Activated naive CD4-positive, alpha-beta T cell treated with anti-CD3 and anti-CD28 coated beads, Interleukin-2, amount 10 ng/mL, durations not matched to agents 7 days and 5 days (primary cell): ENCODE measurements at regions not wholly inside any gene's neighbourhood (a gene's known extent, or its start where the extent isn't known, plus 50 kb on each side); places are given as distances from the start of the nearest gene placed in this dataset.

Experiments used
- CTCF ChIA-PET: fragments of 350-600 bp; sonication (Branson Sonifier 250); formaldehyde crosslinking; loops from one replicate; lab custom pipeline; 2021; ENCODE audit warnings: antibody characterized with exemption; lab: Charles Lee
- DNase-seq: peaks from one replicate; pipeline ENCODE4 v3.0.0-alpha.2; 2020
- H3K27ac Mint-ChIP-seq: one replicate; pipeline ENCODE4 v1.8.0; 2021; ENCODE audit warnings: mild to moderate bottlenecking, moderate library complexity, mixed read lengths
- H3K27me3 Mint-ChIP-seq: one replicate; pipeline ENCODE4 v1.8.0; 2021; ENCODE audit warnings: mild to moderate bottlenecking, mixed read lengths
- H3K36me3 Mint-ChIP-seq: one replicate; pipeline ENCODE4 v1.8.0; 2021; ENCODE audit warnings: mixed read lengths
- H3K4me1 Mint-ChIP-seq: one replicate; pipeline ENCODE4 v1.8.0; 2021; ENCODE audit warnings: mixed read lengths
- H3K4me3 Mint-ChIP-seq: one replicate; pipeline ENCODE4 v1.8.0; 2021; ENCODE audit warnings: mild to moderate bottlenecking, moderate library complexity, mixed read lengths
- H3K9me3 Mint-ChIP-seq: one replicate; pipeline ENCODE4 v1.8.0; 2021; ENCODE audit warnings: mixed read lengths

DNA sequence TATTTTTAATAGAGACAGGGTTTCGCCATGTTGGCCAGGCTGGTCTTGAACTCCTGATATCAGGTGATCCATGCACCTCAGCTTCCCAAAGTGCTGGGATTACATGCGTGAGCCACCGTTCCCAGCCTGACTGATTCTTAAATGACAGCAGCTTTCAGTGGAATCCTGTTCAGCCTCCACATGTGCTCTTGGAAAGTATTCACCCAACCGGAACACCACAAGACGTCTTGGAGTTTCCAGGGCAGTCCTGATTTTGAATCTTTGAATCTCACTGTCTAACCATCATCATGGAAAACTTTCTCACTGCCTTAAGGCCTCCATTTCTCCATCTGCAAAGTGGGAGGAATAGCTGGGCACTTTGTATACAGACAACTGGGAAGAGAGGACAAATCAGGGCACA, 58.1 kb upstream of the ITPKB start:
- CTCF ChIA-PET: no interaction called here
- no peak for DNase-seq
- Mint-ChIP-seq H3K4me1 (peaks cover 41% of the 10 kb centered on the region), H3K9me3 (no peaks in the 10 kb centered on the region), H3K27ac (no peak overlapping the region), H3K27me3 (peaks cover 8% of the 10 kb centered on the region), H3K36me3 (no peaks in the 10 kb centered on the region), H3K4me3 (no peak overlapping the region)

DNA sequence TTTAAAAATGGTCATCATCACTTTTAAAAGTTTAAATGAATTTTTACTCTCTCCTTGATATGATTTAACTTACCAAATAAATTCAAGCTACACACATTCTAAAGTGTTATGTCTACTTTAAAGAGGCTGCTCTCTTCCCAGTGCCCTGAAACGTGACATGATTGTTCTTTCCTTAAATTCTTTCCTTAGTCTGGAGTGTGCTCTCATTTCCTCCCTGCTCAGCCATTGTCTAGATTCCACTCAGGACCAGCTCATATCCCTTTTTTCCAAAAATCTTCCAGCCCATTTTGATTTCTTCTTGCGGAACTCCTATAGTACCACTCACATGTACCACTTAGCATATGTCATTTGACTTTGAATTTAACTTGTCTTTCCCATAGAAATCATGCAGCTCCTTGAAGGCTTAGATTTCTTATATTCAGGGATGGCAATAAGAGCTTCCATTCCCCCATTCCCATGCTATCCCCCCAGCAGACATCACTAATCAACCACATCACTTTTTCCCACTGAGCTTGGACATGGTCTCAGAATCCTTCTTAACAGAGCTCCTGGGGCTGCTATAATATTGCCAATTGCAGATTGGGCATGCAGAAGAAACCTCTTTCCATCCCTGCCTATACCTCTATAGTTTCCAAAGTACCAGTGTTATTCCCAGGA, 54.7 kb upstream of the ITPKB start:
- Mint-ChIP-seq H3K27me3 (peaks cover 8% of the 10 kb centered on the region), H3K4me3 (no peak overlapping the region), H3K27ac (no peak overlapping the region), H3K4me1 (peaks cover 17% of the 10 kb centered on the region), H3K36me3 (no peaks in the 10 kb centered on the region), H3K9me3 (no peaks in the 10 kb centered on the region)
- CTCF ChIA-PET: interaction anchor here (0.6 to 1.0 kb wide), 2 partner anchors 83 to 240 kb away, joined by 3 read pairs; no protein-coding TSS in a partner anchor
- DNase-seq: no peak

DNA sequence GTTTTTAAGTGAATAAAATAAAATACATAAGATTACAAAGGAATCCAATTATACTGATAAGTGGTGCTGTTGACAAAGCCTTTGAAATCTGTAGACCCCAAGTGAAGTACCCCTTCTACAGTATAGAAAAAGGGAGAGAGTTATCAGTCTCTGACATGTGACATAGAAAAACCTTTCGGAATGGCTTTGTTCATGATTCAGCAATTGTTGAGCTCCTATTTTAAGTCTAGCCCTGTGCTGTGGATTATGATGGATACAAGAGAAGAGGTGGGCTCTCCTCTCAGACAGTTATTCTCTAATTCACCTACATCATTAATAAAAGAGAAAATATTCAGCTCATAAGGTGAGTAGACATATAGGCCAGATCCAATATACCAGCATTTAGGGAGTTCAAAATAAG, 53.3 kb upstream of the ITPKB start:
- Mint-ChIP-seq H3K4me1 (peaks cover 10% of the 10 kb centered on the region), H3K4me3 (no peak overlapping the region)

DNA sequence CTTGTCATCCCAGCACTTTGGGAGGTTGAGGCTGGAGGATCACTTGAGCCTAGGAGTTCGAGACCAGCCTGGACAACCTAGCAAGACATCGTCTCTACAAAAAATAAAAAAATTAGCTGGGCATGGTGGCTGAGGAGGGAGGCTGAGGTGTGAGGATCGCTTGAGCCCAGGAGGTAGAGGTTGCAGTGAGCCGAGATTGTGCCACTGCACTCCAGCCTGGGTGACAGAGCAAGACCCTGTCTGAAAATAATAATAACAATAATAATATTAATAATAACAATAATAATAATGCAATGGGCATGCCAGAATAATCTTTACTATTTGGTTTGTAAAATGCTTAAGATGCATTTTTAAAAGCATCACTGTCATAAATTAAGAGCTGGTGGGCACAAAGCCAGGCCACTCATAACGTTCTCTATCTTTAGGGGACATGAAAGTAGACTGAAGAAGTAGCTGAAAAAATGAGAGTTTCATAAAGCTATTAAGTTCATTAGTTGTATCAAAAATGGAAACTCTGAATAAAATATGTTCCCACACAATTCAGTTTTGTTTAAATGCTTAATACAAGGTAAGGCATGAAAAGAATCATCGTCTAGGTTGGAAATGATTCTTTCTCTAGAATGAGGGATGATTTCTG, 51.6 kb upstream of the ITPKB start:
- H3K9me3 Mint-ChIP-seq: no peaks in the 10 kb centered on the region
- peaks cover 16% of the 10 kb centered on the region for H3K27me3 Mint-ChIP-seq
- H3K4me1 Mint-ChIP-seq: no peaks in the 10 kb centered on the region
- H3K36me3 Mint-ChIP-seq: no peaks in the 10 kb centered on the region
- H3K4me3 Mint-ChIP-seq: no peak overlapping the region
- CTCF ChIA-PET: interaction anchor here (1.6 kb wide), 1 partner anchor 164 kb away, joined by 4 read pairs; no protein-coding TSS in a partner anchor
- no peak for DNase-seq
- no peak overlapping the region for H3K27ac Mint-ChIP-seq

More for the DNA sequence above, 53.3 kb upstream of the ITPKB start:
- no peaks in the 10 kb centered on the region for H3K9me3 Mint-ChIP-seq
- H3K27me3 Mint-ChIP-seq: peaks cover 12% of the 10 kb centered on the region
- no peak overlapping the region for H3K27ac Mint-ChIP-seq
- DNase-seq: no peak
- no peaks in the 10 kb centered on the region for H3K36me3 Mint-ChIP-seq
- CTCF ChIA-PET: no interaction called here

DNA sequence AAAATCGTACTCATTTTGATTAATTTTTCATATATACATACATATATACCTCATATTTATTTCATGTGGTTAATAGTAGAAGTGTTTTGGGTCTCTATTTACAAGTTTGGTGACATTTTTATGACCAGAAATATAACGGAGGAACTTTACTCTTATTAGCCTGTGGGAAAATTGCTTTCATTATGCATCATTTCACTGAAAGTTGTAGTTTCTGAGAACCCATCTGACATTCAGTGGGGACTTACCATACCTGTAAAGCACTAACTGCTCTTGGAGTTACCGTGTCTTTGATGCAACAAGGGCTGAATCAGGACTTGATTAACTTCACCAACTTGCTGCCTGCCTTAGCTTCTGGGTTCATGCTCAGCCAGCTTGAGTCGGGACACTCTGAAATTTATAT, 49.9 kb upstream of the ITPKB start:
- H3K4me1 Mint-ChIP-seq: no peaks in the 10 kb centered on the region
- H3K4me3 Mint-ChIP-seq: no peak overlapping the region
- H3K9me3 Mint-ChIP-seq: no peaks in the 10 kb centered on the region
- CTCF ChIA-PET: no interaction called here
- peaks cover 16% of the 10 kb centered on the region for H3K27me3 Mint-ChIP-seq
- no peak for DNase-seq
- H3K27ac Mint-ChIP-seq: no peak overlapping the region
- no peaks in the 10 kb centered on the region for H3K36me3 Mint-ChIP-seq
